Smooth muscle cell (in vitro differentiated cells): ENCODE measurements at regions not wholly inside any gene's neighbourhood (a gene's known extent, or its start where the extent isn't known, plus 50 kb on each side); places are given as distances from the start of the nearest gene placed in this dataset.

ENCODE experiments used
- DNase-seq: peaks from one replicate; lab custom pipeline; 2025; ENCODE audit not compliant: unreplicated experiment; lab: John Stamatoyannopoulos, UW
- H2AFZ ChIP-seq: fragments of 200-600 bp; sonication (generic); 2 replicates; pipeline ENCODE4 v1.6.0; 2016; ENCODE audit warnings: antibody characterized with exemption, low read depth, mild to moderate bottlenecking
- H3F3A ChIP-seq: fragments of 200-600 bp; sonication (generic); 2 replicates; pipeline ENCODE4 v1.6.0; 2017; ENCODE audit warnings: antibody characterized with exemption, low read depth
- H3K27ac ChIP-seq: fragments of 200-600 bp; sonication (generic); 2 replicates; pipeline ENCODE4 v1.5.1; 2016; ENCODE audit warnings: low read depth, mild to moderate bottlenecking
- H3K27me3 ChIP-seq: fragments of 200-600 bp; sonication (generic); 2 replicates; pipeline ENCODE4 v1.6.1; 2016; ENCODE audit warnings: low read depth, mild to moderate bottlenecking
- H3K36me3 ChIP-seq: fragments of 200-600 bp; sonication (generic); 2 replicates; pipeline ENCODE4 v1.5.1; 2016; ENCODE audit warnings: low read depth
- H3K4me1 ChIP-seq: fragments of 200-600 bp; sonication (generic); 2 replicates; pipeline ENCODE4 v1.5.1; 2016; ENCODE audit warnings: low read depth
- H3K4me2 ChIP-seq: fragments of 200-600 bp; sonication (generic); 2 replicates; pipeline ENCODE4 v1.6.0; 2016; ENCODE audit warnings: mild to moderate bottlenecking
- H3K4me3 ChIP-seq: fragments of 200-600 bp; sonication (generic); 2 replicates; pipeline ENCODE4 v1.5.1; 2016; ENCODE audit warnings: mild to moderate bottlenecking
- H3K79me2 ChIP-seq: fragments of 200-600 bp; sonication (generic); 2 replicates; pipeline ENCODE4 v1.6.0; 2016; ENCODE audit warnings: low read depth, mild to moderate bottlenecking
- H3K9ac ChIP-seq: fragments of 200-600 bp; sonication (generic); 2 replicates; pipeline ENCODE4 v1.6.0; 2016; ENCODE audit warnings: low read depth
- H3K9me3 ChIP-seq: fragments of 200-600 bp; sonication (generic); replicated peaks from 2 replicates; pipeline ENCODE4 v1.5.1; 2016; ENCODE audit warnings: low read depth
- H4K20me1 ChIP-seq: fragments of 200-600 bp; sonication (generic); 2 replicates; pipeline ENCODE4 v1.6.0; 2016; ENCODE audit warnings: low read depth
- CTCF ChIP-seq: fragments of 200-600 bp; sonication (generic); IDR thresholded peaks from 2 replicates; pipeline ENCODE4 v1.5.1; 2017; ENCODE audit warnings: borderline replicate concordance, mild to moderate bottlenecking, antibody characterized with exemption; ENCODE audit not compliant: insufficient read depth, poor library complexity, severe bottlenecking
- WGBS: methylation state at CpG from one replicate; pipeline ENCODE4 v1.1.7; 2016; ENCODE audit warnings: low lambda C conversion rate; 5-methylcytosine and 5-hydroxymethylcytosine counted together

GRCh38 chrX:3216581-3217180 lies 129.8 kb downstream of the MXRA5 start:
- WGBS = 71% methylated on average over 5 of the region's 5 CpGs
- Histone ChIP-seq H3K4me1 (no peaks in the 10 kb centered on the region), H3K9ac (no peak overlapping the region), H3K27ac (no peak overlapping the region), H3K9me3 (no peaks in the 10 kb centered on the region), H3K4me2 (no peak overlapping the region), H3K79me2 (no peaks in the 10 kb centered on the region), H3K36me3 (no peaks in the 10 kb centered on the region), H3K27me3 (no peaks in the 10 kb centered on the region), H4K20me1 (no peaks in the 10 kb centered on the region), H3F3A (no peaks in the 10 kb centered on the region), H2AFZ (no peak overlapping the region), H3K4me3 (no peak overlapping the region)
- no peak for TF ChIP-seq CTCF
- DNase-seq = no peak

GRCh38 chrX:3215249-3215648 lies 131.2 kb downstream of the MXRA5 start:
- H4K20me1 ChIP-seq = no peaks in the 10 kb centered on the region
- H3K27me3 ChIP-seq = no peaks in the 10 kb centered on the region

GRCh38 chrX:3206314-3206713 lies 140.1 kb downstream of the MXRA5 start:
- H4K20me1 ChIP-seq = no peaks in the 10 kb centered on the region

More at GRCh38 chrX:3215249-3215648, 131.2 kb downstream of the MXRA5 start:
- Histone ChIP-seq H3F3A (no peaks in the 10 kb centered on the region), H3K79me2 (no peaks in the 10 kb centered on the region), H3K4me1 (no peaks in the 10 kb centered on the region), H3K4me2 (no peak overlapping the region), H3K4me3 (no peak overlapping the region), H3K9me3 (no peaks in the 10 kb centered on the region), H3K27ac (no peak overlapping the region), H2AFZ (no peak overlapping the region), H3K9ac (no peak overlapping the region), H3K36me3 (no peaks in the 10 kb centered on the region)
- no peak for TF ChIP-seq CTCF
- WGBS = 62% methylated on average over 2 of the region's 2 CpGs
- no peak for DNase-seq

More at GRCh38 chrX:3206314-3206713, 140.1 kb downstream of the MXRA5 start:
- H3K36me3 ChIP-seq = no peaks in the 10 kb centered on the region
- H3K27me3 ChIP-seq = no peaks in the 10 kb centered on the region
- H3K79me2 ChIP-seq = no peaks in the 10 kb centered on the region
- no peak overlapping the region for H3K27ac ChIP-seq
- DNase-seq = no peak
- 93% methylated on average over 6 of the region's 6 CpGs for WGBS
- no peak overlapping the region for H2AFZ ChIP-seq
- no peak overlapping the region for H3K9ac ChIP-seq
- no peak overlapping the region for H3K4me2 ChIP-seq
- TF ChIP-seq CTCF = no peak
- H3K4me3 ChIP-seq = no peak overlapping the region
- no peaks in the 10 kb centered on the region for H3K4me1 ChIP-seq
- H3F3A ChIP-seq = no peaks in the 10 kb centered on the region
- no peaks in the 10 kb centered on the region for H3K9me3 ChIP-seq
